NB4 (cell line): ENCODE measurements at regions not wholly inside any gene's neighbourhood (a gene's known extent, or its start where the extent isn't known, plus 50 kb on each side); places are given as distances from the start of the nearest gene placed in this dataset.

Source experiments
- POLR2A ChIP-seq: IDR thresholded peaks from 2 replicates; pipeline ENCODE4 v1.6.1; 2011; ENCODE audit warnings: mild to moderate bottlenecking; ENCODE audit not compliant: insufficient read length; ENCODE audit errors: extremely low read depth
- TF ChIP-seq, protein P1 (sequence below): IDR thresholded peaks from one replicate; pipeline ENCODE4 v1.5.1; 2012; ENCODE audit warnings: low read depth, low read length
- TF ChIP-seq, protein P2 (sequence below): IDR thresholded peaks from 2 replicates; pipeline ENCODE4 v1.6.1; 2011; ENCODE audit warnings: low read depth, low read length

DNA sequence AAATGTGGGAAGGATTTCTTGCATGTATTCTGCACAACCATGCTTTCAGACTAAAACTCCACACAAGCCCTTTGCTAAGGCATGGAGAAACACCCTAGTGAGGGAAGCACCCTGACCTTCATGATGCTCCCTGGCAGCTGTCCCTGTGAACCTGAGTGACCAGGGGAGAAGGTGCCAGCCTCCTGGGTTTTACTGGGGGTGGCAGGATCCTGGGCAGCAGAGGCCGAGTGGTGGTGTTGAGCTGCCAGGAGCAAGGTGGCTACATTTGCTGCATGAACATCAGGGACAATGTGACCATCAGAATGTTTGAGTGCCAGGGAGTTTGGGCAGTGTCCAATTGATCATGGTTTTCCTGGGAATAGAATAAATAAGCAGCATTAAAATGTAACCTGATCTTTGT is 437.9 kb downstream of the TCERG1L start:
- TF ChIP-seq, protein P1, sequence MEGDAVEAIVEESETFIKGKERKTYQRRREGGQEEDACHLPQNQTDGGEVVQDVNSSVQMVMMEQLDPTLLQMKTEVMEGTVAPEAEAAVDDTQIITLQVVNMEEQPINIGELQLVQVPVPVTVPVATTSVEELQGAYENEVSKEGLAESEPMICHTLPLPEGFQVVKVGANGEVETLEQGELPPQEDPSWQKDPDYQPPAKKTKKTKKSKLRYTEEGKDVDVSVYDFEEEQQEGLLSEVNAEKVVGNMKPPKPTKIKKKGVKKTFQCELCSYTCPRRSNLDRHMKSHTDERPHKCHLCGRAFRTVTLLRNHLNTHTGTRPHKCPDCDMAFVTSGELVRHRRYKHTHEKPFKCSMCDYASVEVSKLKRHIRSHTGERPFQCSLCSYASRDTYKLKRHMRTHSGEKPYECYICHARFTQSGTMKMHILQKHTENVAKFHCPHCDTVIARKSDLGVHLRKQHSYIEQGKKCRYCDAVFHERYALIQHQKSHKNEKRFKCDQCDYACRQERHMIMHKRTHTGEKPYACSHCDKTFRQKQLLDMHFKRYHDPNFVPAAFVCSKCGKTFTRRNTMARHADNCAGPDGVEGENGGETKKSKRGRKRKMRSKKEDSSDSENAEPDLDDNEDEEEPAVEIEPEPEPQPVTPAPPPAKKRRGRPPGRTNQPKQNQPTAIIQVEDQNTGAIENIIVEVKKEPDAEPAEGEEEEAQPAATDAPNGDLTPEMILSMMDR, result no peak
- TF ChIP-seq, protein P2, sequence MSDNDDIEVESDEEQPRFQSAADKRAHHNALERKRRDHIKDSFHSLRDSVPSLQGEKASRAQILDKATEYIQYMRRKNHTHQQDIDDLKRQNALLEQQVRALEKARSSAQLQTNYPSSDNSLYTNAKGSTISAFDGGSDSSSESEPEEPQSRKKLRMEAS, result no peak
- TF ChIP-seq POLR2A, result no peak
